ENCODE measurements at regions not wholly inside any gene's neighbourhood (a gene's known extent, or its start where the extent isn't known, plus 50 kb on each side); places are given as distances from the start of the nearest gene placed in this dataset.

GRCh38 chr12:97160277-97160676 lies 253.2 kb downstream of the NEDD1 start:
- TF ChIP-seq EZH2 (IDR thresholded peaks at IDR 0.05), result no peak
- TF ChIP-seq POLR2AphosphoS5 (IDR thresholded peaks at IDR 0.05; ENCODE audit: borderline replicate concordance, low read depth, low read length), result no peak
- TF ChIP-seq FOXP2 (optimal IDR thresholded peaks at IDR 0.05; ENCODE audit: control extremely low read depth, extremely low read length, insufficient read depth), result no peak

Data from SK-N-MC (cell line).